HG03378 (cell line): ENCODE measurements at regions not wholly inside any gene's neighbourhood (a gene's known extent, or its start where the extent isn't known, plus 50 kb on each side); places are given as distances from the start of the nearest gene placed in this dataset.

ENCODE experiments used
- ATAC-seq: cut with Tn5 transposase; IDR thresholded peaks from one replicate; pipeline ENCODE4 v1.9.1; 2021; ENCODE audit warnings: mild to moderate bottlenecking, moderate library complexity; ENCODE audit not compliant: unreplicated experiment

GRCh38 chr15:68500363-68501258, 68.6 kb upstream of the ITGA11 start:
- no peak for ATAC-seq

DNA sequence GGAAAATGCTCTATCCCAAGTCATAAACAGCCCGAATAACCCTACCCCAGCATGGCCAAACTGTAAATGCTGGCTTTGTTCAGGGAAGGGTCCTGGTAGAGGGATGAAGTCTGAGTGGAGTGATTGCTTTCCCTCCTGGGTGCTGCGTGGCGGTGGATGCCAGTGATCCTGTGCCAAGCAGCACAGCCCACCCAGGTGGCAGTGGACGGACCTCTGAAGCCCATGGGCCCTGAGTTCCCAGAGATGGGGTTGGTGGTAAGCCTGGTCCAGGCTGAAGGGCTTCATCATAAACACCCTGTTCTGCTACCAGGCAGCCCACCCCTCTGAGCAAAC, 69.3 kb upstream of the ITGA11 start:
- ATAC-seq, result no peak

GRCh38 chr15:68501616-68502015, 69.7 kb upstream of the ITGA11 start:
- ATAC-seq, result no peak

- ATAC-seq, result no peak
Measured at GRCh38 chr15:68502398-68502901, 70.5 kb upstream of the ITGA11 start.

GRCh38 chr15:68503213-68503612, 71.2 kb upstream of the ITGA11 start:
- ATAC-seq, result no peak

DNA sequence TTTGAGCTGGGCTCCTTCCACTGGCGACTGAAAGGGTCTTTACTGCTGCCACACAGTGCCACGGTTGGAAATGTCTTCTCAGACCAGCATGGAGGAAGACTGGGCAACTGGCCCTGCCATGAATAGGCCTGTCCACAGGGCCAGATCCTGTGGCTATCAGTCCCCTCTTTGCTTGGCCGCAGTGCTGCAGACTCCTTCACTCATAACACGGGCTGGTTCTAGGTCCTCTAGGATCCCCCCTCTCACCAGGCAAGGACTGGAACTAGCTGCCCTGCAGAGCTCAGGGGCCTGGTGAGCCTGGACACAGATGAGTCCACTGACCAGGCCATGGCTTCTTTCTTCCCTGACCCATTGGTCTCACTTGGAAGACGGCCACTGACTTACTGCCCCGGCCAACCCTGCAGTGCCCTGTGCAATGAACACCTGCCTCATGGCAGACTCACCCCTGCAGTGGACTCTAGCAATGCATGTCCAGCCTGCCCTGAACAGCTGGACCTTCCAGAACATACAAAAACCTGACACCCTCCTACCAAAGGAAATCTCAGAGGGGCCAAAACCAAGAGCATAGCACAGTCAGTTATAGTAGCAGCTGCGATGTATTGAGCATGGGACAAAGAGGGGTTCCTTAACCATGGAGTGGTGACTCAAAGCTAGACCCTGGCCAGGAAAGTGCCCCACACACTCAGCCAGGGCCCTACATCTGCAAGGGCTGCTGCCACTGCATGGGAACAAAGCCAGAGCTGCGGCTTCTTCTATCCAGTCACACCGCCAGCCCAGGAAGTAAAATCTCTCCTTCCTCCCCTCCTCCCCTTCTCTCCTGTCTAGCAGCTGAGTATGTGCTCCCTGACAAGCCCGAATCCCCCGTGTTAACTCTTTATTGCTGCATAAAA, 72.1 kb upstream of the ITGA11 start:
- no peak for ATAC-seq

GRCh38 chr15:68504681-68505170, 72.8 kb upstream of the ITGA11 start:
- ATAC-seq, result no peak

- no peak for ATAC-seq
Measured at GRCh38 chr15:68506071-68506470, 72.7 kb upstream of the CORO2B start.

GRCh38 chr15:68507447-68507846, 71.3 kb upstream of the CORO2B start:
- ATAC-seq, result no peak

GRCh38 chr15:68508485-68509189, 70.2 kb upstream of the CORO2B start:
- no peak for ATAC-seq

GRCh38 chr15:68510558-68510957, 68.2 kb upstream of the CORO2B start:
- no peak for ATAC-seq

DNA sequence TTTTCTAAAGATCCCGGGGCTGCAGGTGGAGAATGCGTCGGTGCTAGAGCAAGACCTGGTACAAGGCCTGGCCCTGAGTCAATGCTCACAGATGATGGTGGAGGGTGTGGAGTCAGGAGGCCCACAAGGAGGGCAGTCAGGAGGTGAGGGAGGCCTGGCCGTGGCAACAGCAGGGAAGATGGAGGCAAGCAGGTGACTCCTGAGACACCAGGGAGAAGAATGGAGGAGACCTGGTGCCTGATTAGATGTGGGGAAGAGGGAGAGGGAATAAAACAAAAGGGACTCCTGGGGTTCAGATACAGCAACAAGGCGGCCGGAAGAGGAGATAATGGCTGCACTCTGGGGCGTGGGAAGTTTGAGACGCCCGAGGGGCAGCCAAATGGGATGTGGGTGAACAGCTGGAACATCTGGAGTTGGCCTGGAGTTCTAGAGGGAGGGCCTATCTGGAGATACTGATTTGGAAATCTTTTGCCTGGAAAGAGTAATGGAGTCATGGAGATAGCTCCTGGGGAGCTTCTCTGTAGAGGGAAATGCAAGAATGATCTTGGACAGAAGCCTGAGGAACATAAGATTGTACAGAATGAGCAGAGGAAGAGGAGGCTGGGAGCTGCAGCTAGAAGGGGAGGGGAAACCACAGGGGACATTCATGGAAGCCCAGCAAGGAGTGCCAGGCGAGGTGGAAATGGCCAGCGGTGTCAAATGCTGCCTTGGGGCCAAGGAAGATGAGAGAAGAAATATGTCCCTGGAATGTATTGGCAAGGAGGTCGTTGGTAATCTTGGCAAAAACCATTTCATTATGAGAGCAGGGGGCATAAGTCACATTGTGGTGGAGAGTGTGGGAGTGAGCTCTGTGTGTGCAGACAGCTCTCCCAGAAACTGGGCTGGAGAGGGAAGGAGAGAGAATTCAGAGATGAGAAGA, 67.5 kb upstream of the CORO2B start:
- no peak for ATAC-seq

DNA sequence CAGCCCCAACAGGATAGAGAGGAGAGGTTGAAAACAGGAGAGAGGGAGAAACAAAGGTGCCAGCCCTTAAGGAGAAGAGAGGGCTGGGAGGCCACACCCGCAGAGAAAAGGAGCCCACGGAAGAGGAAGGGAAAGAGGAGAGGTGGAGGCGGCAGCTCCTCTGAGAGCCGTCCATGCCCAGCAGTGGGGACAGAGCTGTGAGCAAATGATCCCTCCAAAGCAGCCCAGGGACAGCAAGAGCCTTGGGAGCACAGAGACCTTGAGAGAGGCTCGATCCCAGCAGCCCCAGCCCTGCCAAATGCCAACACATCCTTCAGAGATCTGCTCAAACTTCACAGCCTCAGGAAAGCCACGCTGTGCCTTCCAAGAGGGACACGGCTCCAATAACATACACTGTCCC, 66.7 kb upstream of the CORO2B start:
- no peak for ATAC-seq

GRCh38 chr15:68512598-68512997, 66.2 kb upstream of the CORO2B start:
- ATAC-seq, result no peak

- no peak for ATAC-seq
Measured at GRCh38 chr15:68515371-68516095, 63.3 kb upstream of the CORO2B start.

DNA sequence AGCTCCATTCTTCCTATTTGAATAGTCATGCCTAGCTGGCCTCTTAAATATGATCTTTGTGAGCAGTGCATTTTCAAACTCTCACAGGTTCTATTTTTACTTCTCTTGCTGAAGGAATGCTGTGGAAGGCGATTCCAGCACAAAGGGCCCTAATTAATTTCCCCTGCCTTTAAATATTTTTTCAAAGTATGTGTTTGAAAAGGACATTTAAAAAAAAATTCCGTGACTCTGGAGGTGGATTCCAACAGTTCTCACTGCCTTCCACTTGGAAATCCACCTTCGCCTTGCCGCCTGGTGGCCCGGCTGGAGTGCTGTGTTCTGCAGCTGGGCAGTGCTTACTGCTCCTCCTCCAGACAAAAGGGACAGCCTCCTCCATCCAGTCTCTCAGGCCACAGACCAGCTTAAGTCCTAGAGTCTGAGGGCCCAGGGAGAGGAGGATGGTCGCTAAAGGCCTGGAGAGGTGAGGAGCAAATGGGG, 61.5 kb upstream of the CORO2B start:
- no peak for ATAC-seq

DNA sequence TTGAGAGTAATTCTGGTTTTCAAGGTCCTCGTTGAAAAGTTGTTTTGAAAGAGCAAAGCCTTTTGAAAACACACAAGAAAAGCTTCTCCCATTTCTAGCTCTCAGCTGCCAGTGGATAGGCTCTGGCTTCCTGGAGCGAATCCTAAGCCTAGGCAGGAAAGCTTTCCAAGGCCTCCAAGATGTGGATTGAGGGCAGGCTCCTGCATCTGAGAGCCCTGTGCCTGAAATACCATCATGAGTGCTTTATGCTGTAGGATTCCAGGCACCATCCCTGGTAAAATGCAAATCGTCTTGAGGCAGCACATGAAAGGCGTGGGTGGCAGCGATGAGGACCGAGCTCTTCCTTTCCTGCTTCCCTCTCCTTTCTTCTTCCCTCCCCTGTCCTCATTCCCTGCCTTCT, 60.7 kb upstream of the CORO2B start:
- no peak for ATAC-seq

GRCh38 chr15:68518785-68519430, 59.9 kb upstream of the CORO2B start:
- no peak for ATAC-seq
